Thoracic aorta (tissue), 2 donors: ENCODE measurements at regions not wholly inside any gene's neighbourhood (a gene's known extent, or its start where the extent isn't known, plus 50 kb on each side); places are given as distances from the start of the nearest gene placed in this dataset.

ENCODE experiments used
- ATAC-seq: fragments of 150-250 bp; one replicate; pipeline ENCODE4 v1.8.0; 2017; ENCODE audit warnings: low read depth; ENCODE audit not compliant: insufficient number of reproducible peaks, low FRiP score
- DNase-seq: peaks from one replicate; pipeline ENCODE4 v3.0.0-alpha.2; 2020; ENCODE audit warnings: low spot score
- H3K27ac ChIP-seq, 2 donors: fragments of 200-600 bp; sonication (generic); 1 replicate in 1 of 2; 2 replicates in 1 of 2; pipeline ENCODE4 v1.5.1; 2016; ENCODE audit warnings: mild to moderate bottlenecking in 2 of 2, moderate library complexity in 2 of 2
- H3K27me3 ChIP-seq: fragments of 200-600 bp; sonication (generic); replicated peaks from 2 replicates; pipeline ENCODE4 v1.6.0; 2016; ENCODE audit warnings: mild to moderate bottlenecking; ENCODE audit not compliant: insufficient read depth
- H3K36me3 ChIP-seq: fragments of 200-600 bp; sonication (generic); one replicate; pipeline ENCODE4 v1.5.1; 2016
- H3K4me1 ChIP-seq, 2 donors: fragments of 200-600 bp; sonication (generic); 1 replicate in 1 of 2; 2 replicates in 1 of 2; pipeline versions ENCODE4 v1.5.1 to v1.6.0; 2016; ENCODE audit warnings: low read depth in 2 of 2, mild to moderate bottlenecking in 1 of 2; ENCODE audit not compliant: control insufficient read depth in 1 of 2
- H3K4me3 ChIP-seq: fragments of 200-600 bp; sonication (generic); 2 replicates; pipeline ENCODE4 v1.5.1; 2016; ENCODE audit warnings: mild to moderate bottlenecking
- H3K9me3 ChIP-seq: fragments of 200-600 bp; sonication (generic); 2 replicates; pipeline ENCODE4 v1.5.1; 2016
- CTCF ChIP-seq: fragments of 200-600 bp; sonication (generic); IDR thresholded peaks from one replicate; pipeline ENCODE4 v1.5.1; 2019; ENCODE audit warnings: antibody characterized with exemption

DNA sequence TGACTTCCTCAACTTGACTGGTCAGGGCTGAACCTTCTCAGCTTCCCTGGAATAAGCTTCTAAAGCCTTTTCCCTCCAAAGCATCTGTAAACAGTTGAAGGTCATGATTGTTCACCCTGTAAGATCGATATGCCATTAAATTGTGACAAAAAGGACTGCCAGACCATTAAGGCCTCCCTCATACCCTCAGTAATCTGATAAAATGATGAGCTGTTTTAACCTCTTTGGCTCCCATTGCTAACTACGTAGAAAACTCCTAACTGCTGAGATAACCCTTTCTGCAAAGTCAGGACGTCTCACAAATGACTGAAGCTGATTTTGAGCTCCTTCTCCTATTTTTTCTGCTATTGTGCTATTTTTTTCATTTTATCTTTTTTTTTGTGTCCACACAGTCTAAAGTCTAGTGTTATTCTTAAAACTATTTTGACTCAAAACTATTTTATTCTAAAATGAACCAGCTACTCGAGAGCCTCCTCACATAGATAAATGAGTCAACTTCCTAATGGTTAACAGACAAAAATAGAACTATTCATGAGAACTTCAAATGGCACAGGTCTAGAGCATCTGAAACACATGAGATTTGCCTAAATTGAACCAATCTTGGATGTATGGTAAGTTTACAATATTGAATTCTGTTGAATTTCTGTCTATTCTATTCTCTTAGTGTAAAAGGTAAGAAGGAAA, 395.6 kb upstream of the TLE4 start:
- no peak for ATAC-seq
- no peak for TF ChIP-seq CTCF

GRCh38 chr9:79184831-79185230, 386.9 kb upstream of the TLE4 start:
- Histone ChIP-seq H3K27ac (no peak overlapping the region), H3K9me3 (no peaks in the 10 kb centered on the region), H3K27me3 (no peaks in the 10 kb centered on the region), H3K4me3 (no peak overlapping the region), H3K4me1 (no peaks in the 10 kb centered on the region), H3K36me3 (no peaks in the 10 kb centered on the region)
- DNase-seq (no peak), ATAC-seq (no peak)
- no peak for TF ChIP-seq CTCF

More for the DNA sequence above, 395.6 kb upstream of the TLE4 start:
- no peak overlapping the region for H3K4me3 ChIP-seq
- no peaks in the 10 kb centered on the region for H3K36me3 ChIP-seq
- H3K4me1 ChIP-seq, result no peaks in the 10 kb centered on the region
- H3K27me3 ChIP-seq, result no peaks in the 10 kb centered on the region
- H3K27ac ChIP-seq, result no peak overlapping the region
- DNase-seq, result no peak
- H3K9me3 ChIP-seq, result no peaks in the 10 kb centered on the region

DNA sequence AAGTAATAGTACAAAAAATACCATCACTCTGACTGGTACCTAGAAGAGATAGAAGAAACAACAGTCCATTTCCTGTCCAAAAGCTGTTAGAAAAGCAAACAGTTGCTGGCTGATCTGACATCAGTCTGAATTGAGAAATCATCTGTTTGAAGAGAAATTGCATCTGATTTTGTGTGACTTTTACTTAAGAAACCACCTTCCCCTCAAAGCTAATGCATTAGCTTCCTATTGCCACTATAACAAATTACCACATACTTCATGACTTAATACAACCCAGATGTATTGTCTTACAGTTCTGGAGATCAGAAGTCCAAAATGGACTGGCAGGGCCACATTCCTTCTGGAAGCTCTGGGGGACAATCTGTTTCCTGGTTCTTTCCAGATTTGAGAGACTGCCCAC, 385.9 kb upstream of the TLE4 start:
- no peak for ATAC-seq
- Histone ChIP-seq H3K27me3 (no peaks in the 10 kb centered on the region), H3K4me1 (no peaks in the 10 kb centered on the region), H3K4me3 (no peak overlapping the region), H3K36me3 (no peaks in the 10 kb centered on the region), H3K27ac (no peak overlapping the region), H3K9me3 (no peaks in the 10 kb centered on the region)
- DNase-seq, result no peak
- TF ChIP-seq CTCF, result no peak

GRCh38 chr9:79189511-79189924, 382.2 kb upstream of the TLE4 start:
- H3K9me3 ChIP-seq, result no peaks in the 10 kb centered on the region
- no peak overlapping the region for H3K27ac ChIP-seq
- no peak overlapping the region for H3K4me3 ChIP-seq
- DNase-seq (no peak), ATAC-seq (no peak)
- H3K36me3 ChIP-seq, result no peaks in the 10 kb centered on the region
- TF ChIP-seq CTCF, result no peak
- H3K4me1 ChIP-seq, result no peaks in the 10 kb centered on the region
- H3K27me3 ChIP-seq, result no peaks in the 10 kb centered on the region

GRCh38 chr9:79193001-79193400, 378.8 kb upstream of the TLE4 start:
- no peak for DNase-seq
- no peak for TF ChIP-seq CTCF
- Histone ChIP-seq H3K4me1 (no peaks in the 10 kb centered on the region), H3K27me3 (no peaks in the 10 kb centered on the region), H3K9me3 (no peaks in the 10 kb centered on the region), H3K36me3 (no peaks in the 10 kb centered on the region), H3K27ac (no peak overlapping the region), H3K4me3 (no peak overlapping the region)
- no peak for ATAC-seq
